ENCODE measurements at regions not wholly inside any gene's neighbourhood (a gene's known extent, or its start where the extent isn't known, plus 50 kb on each side); places are given as distances from the start of the nearest gene placed in this dataset.

- no peak for DNase-seq (ENCODE audit: low spot score)
These were observed 139.0 kb upstream of the GPR26 start for GRCh38 chr10:123527151-123527550.

GRCh38 chr10:123529146-123529760 lies 136.9 kb upstream of the GPR26 start:
- DNase-seq (ENCODE audit: low spot score), result no peak

GRCh38 chr10:123530166-123530870 lies 135.8 kb upstream of the GPR26 start:
- no peak for DNase-seq (ENCODE audit: low spot score)

GRCh38 chr10:123535386-123535785 lies 130.8 kb upstream of the GPR26 start:
- DNase-seq (ENCODE audit: low spot score), result no peak

GRCh38 chr10:123536176-123536845 lies 129.8 kb upstream of the GPR26 start:
- no peak for DNase-seq (ENCODE audit: low spot score)

- no peak for DNase-seq (ENCODE audit: low spot score)
These were observed 128.8 kb upstream of the GPR26 start for GRCh38 chr10:123537188-123537961.

- DNase-seq (ENCODE audit: low spot score), result no peak
These were observed 127.5 kb upstream of the GPR26 start for GRCh38 chr10:123538401-123539320.

- no peak for DNase-seq (ENCODE audit: low spot score)
These were observed 121.2 kb upstream of the GPR26 start for GRCh38 chr10:123544986-123545385.

- no peak for DNase-seq (ENCODE audit: low spot score)
These were observed 117.4 kb upstream of the GPR26 start for GRCh38 chr10:123548770-123549169.

- DNase-seq (ENCODE audit: low spot score), result no peak
These were observed 116.2 kb upstream of the GPR26 start for GRCh38 chr10:123549761-123550454.

- DNase-seq (ENCODE audit: low spot score), result no peak
These were observed 115.5 kb upstream of the GPR26 start for GRCh38 chr10:123550675-123551096.

GRCh38 chr10:123551259-123551658 lies 114.9 kb upstream of the GPR26 start:
- no peak for DNase-seq (ENCODE audit: low spot score)

- no peak for DNase-seq (ENCODE audit: low spot score)
These were observed 113.2 kb upstream of the GPR26 start for GRCh38 chr10:123552760-123553554.

GRCh38 chr10:123553810-123554430 lies 112.2 kb upstream of the GPR26 start:
- no peak for DNase-seq (ENCODE audit: low spot score)

- no peak for DNase-seq (ENCODE audit: low spot score)
These were observed 111.5 kb upstream of the GPR26 start for GRCh38 chr10:123554656-123555055.

GRCh38 chr10:123555616-123556015 lies 110.5 kb upstream of the GPR26 start:
- no peak for DNase-seq (ENCODE audit: low spot score)

GRCh38 chr10:123556049-123556448 lies 110.1 kb upstream of the GPR26 start:
- DNase-seq (ENCODE audit: low spot score), result no peak

- no peak for DNase-seq (ENCODE audit: low spot score)
These were observed 109.4 kb upstream of the GPR26 start for GRCh38 chr10:123556736-123557135.

GRCh38 chr10:123557366-123558108 lies 108.6 kb upstream of the GPR26 start:
- no peak for DNase-seq (ENCODE audit: low spot score)
